CD14-positive monocyte (primary cell): ENCODE measurements at regions not wholly inside any gene's neighbourhood (a gene's known extent, or its start where the extent isn't known, plus 50 kb on each side); places are given as distances from the start of the nearest gene placed in this dataset.

Experiments used
- DNase-seq, 3 donors: peaks; one replicate each; pipeline ENCODE4 v3.0.0-alpha.2; 2011 to 2022
- H2AFZ ChIP-seq: 2 replicates; pipeline ENCODE4 v1.6.0; 2012; ENCODE audit warnings: mild to moderate bottlenecking, low read depth, low read length, inconsistent platforms; ENCODE audit not compliant: insufficient read depth, poor library complexity, severe bottlenecking
- H3K27ac ChIP-seq, 2 donors: 1 replicate in 1 of 2; 2 replicates in 1 of 2; pipeline ENCODE4 v1.5.1; 2012 to 2013; ENCODE audit warnings: low read length in 2 of 2, control low read depth in 1 of 2, inconsistent platforms in 1 of 2, low read depth in 1 of 2, mild to moderate bottlenecking in 1 of 2
- H3K27me3 ChIP-seq, 2 donors: one replicate each; pipeline versions ENCODE4 v1.6.0 to v1.6.1; 2011 to 2013; ENCODE audit warnings: low read length in 2 of 2; ENCODE audit not compliant: control insufficient read depth in 2 of 2, insufficient read depth in 2 of 2
- H3K36me3 ChIP-seq, 2 donors: replicated peaks in 1 of 2; 1 replicate in 1 of 2; 2 replicates in 1 of 2; pipeline versions ENCODE4 v1.5.1 to v1.6.1; 2012 to 2013; ENCODE audit warnings: low read length in 2 of 2, control low read depth in 1 of 2, inconsistent platforms in 1 of 2, mild to moderate bottlenecking in 1 of 2; ENCODE audit not compliant: insufficient read depth in 2 of 2, control insufficient read depth in 1 of 2
- H3K4me1 ChIP-seq, 2 donors: 1 replicate in 1 of 2; 2 replicates in 1 of 2; pipeline versions ENCODE4 v1.5.1 to v1.6.1; 2012 to 2013; ENCODE audit warnings: low read length in 2 of 2, control low read depth in 1 of 2, inconsistent platforms in 1 of 2, mild to moderate bottlenecking in 1 of 2, moderate library complexity in 1 of 2; ENCODE audit not compliant: insufficient read depth in 2 of 2, control insufficient read depth in 1 of 2
- H3K4me2 ChIP-seq: replicated peaks from 2 replicates; pipeline ENCODE3; 2012; ENCODE audit warnings: low read length, moderate library complexity, mild to moderate bottlenecking; ENCODE audit not compliant: poor library complexity, severe bottlenecking; ENCODE audit errors: extremely low read depth
- H3K4me3 ChIP-seq, 3 experiments: fragments of 200-600 bp in 1 of 3; sonication (generic) in 1 of 3; replicated peaks in 1 of 3; 1 replicate in 2 of 3; 2 replicates in 1 of 3; pipeline ENCODE4 v1.5.1; 2011 to 2013; ENCODE audit warnings: low read length in 3 of 3, mild to moderate bottlenecking in 3 of 3, control low read depth in 2 of 3, low read depth in 2 of 3, inconsistent platforms in 1 of 3, moderate library complexity in 1 of 3
- H3K79me2 ChIP-seq: 2 replicates; pipeline ENCODE4 v1.6.0; 2012; ENCODE audit warnings: mild to moderate bottlenecking, control low read depth, inconsistent platforms, low read length, moderate library complexity; ENCODE audit not compliant: insufficient read depth
- H3K9ac ChIP-seq: 2 replicates; pipeline ENCODE4 v1.6.0; 2017; ENCODE audit warnings: low read length, mild to moderate bottlenecking; ENCODE audit not compliant: insufficient read depth, poor library complexity, severe bottlenecking
- H3K9me3 ChIP-seq, 2 donors: replicated peaks in 1 of 2; 1 replicate in 1 of 2; 2 replicates in 1 of 2; pipeline versions ENCODE4 v1.5.1 to v1.6.1; 2012 to 2013; ENCODE audit warnings: low read length in 2 of 2, control low read depth in 1 of 2; ENCODE audit not compliant: control insufficient read depth in 1 of 2, insufficient read depth in 1 of 2
- H4K20me1 ChIP-seq: 2 replicates; pipeline ENCODE4 v1.6.0; 2012; ENCODE audit warnings: mild to moderate bottlenecking, low read length, control low read depth, moderate library complexity; ENCODE audit not compliant: insufficient read depth
- H3K27ac Mint-ChIP-seq, 7 donors: one replicate each; pipeline ENCODE4 v1.8.0; 2020; ENCODE audit warnings: mild to moderate bottlenecking in 7 of 7, mixed read lengths in 7 of 7, moderate library complexity in 6 of 7, inconsistent platforms in 2 of 7
- H3K27me3 Mint-ChIP-seq, 3 donors: one replicate each; pipeline ENCODE4 v1.8.0; 2021 to 2022; ENCODE audit warnings: low read depth in 3 of 3, mild to moderate bottlenecking in 3 of 3, mixed read lengths in 3 of 3, moderate library complexity in 3 of 3, inconsistent platforms in 1 of 3
- H3K36me3 Mint-ChIP-seq, 2 donors: one replicate each; pipeline ENCODE4 v1.8.0; 2020; ENCODE audit warnings: mixed read lengths in 2 of 2, inconsistent platforms in 1 of 2, mild to moderate bottlenecking in 1 of 2
- H3K4me1 Mint-ChIP-seq: one replicate; pipeline ENCODE4 v1.8.0; 2020; ENCODE audit warnings: mild to moderate bottlenecking, mixed read lengths
- H3K4me3 Mint-ChIP-seq, 2 donors: one replicate each; pipeline ENCODE4 v1.8.0; 2020; ENCODE audit warnings: mild to moderate bottlenecking in 2 of 2, mixed read lengths in 2 of 2, moderate library complexity in 1 of 2
- H3K9me3 Mint-ChIP-seq, 7 donors: one replicate each; pipeline ENCODE4 v1.8.0; 2020 to 2022; ENCODE audit warnings: mixed read lengths in 7 of 7, mild to moderate bottlenecking in 6 of 7, moderate library complexity in 6 of 7, inconsistent platforms in 2 of 7
- WGBS: methylation state at CpG from one replicate; pipeline ENCODE4 v1.1.5; 2013; ENCODE audit warnings: missing lambda C conversion rate; ENCODE audit not compliant: insufficient coverage; 5-methylcytosine and 5-hydroxymethylcytosine counted together
- intact Hi-C, 2 donors: fragments of 100-400 bp; cut with micrococcal nuclease; formaldehyde crosslinking; loops; one replicate each; pipeline versions ENCODE4 v1.15.0 to v1.15.1; 2023
- TF ChIP-seq, protein P1 (sequence below): fragments of 200-600 bp; IDR thresholded peaks from one replicate; pipeline ENCODE4 v1.8.0; 2022; ENCODE audit warnings: antibody characterized with exemption, mild to moderate bottlenecking

DNA sequence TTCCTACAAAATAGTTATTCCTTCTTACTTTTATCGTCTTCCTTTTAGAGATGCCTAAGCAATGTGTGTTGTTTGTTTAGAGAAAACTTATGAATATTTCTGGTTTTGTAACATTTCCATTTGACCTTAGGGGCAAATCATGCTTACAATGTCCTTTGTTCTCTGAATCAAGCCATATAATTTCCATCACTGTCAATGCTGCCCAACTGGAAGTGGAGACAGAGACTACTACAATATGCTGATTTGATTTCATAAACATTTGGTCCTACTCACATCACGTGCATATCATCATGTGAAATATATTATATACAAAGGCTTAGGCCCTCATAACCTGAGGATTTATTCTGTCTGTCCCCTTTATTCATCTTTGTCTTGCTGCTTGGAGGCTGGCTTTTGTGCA lies 183.2 kb upstream of the CD180 start:
- H3K79me2 ChIP-seq = no peaks in the 10 kb centered on the region
- Mint-ChIP-seq H3K9me3 (peaks cover 0 to 3% (median 0%) of the 10 kb centered on the region in 7 donors), H3K4me3 (no peak overlapping the region), H3K4me1 (no peaks in the 10 kb centered on the region), H3K27me3 (peaks cover 0 to 2% (median 0%) of the 10 kb centered on the region in 3 donors), H3K36me3 (no peaks in the 10 kb centered on the region), H3K27ac (no peak overlapping the region)
- no peak overlapping the region for H3K4me2 ChIP-seq
- TF ChIP-seq, protein P1, sequence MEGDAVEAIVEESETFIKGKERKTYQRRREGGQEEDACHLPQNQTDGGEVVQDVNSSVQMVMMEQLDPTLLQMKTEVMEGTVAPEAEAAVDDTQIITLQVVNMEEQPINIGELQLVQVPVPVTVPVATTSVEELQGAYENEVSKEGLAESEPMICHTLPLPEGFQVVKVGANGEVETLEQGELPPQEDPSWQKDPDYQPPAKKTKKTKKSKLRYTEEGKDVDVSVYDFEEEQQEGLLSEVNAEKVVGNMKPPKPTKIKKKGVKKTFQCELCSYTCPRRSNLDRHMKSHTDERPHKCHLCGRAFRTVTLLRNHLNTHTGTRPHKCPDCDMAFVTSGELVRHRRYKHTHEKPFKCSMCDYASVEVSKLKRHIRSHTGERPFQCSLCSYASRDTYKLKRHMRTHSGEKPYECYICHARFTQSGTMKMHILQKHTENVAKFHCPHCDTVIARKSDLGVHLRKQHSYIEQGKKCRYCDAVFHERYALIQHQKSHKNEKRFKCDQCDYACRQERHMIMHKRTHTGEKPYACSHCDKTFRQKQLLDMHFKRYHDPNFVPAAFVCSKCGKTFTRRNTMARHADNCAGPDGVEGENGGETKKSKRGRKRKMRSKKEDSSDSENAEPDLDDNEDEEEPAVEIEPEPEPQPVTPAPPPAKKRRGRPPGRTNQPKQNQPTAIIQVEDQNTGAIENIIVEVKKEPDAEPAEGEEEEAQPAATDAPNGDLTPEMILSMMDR = no peak
- no peaks in the 10 kb centered on the region for H3K9me3 ChIP-seq
- H3K27ac ChIP-seq = no peak overlapping the region
- H2AFZ ChIP-seq = no peak overlapping the region
- no CpG with 5 or more reads among the region's 2 CpGs for WGBS
- intact Hi-C loops = no loop called here
- no peak for DNase-seq
- no peaks in the 10 kb centered on the region for H4K20me1 ChIP-seq
- H3K9ac ChIP-seq = no peak overlapping the region
- H3K36me3 ChIP-seq = no peaks in the 10 kb centered on the region
- H3K4me1 ChIP-seq = no peaks in the 10 kb centered on the region
- no peaks in the 10 kb centered on the region for H3K27me3 ChIP-seq
- H3K4me3 ChIP-seq = no peak overlapping the region

DNA sequence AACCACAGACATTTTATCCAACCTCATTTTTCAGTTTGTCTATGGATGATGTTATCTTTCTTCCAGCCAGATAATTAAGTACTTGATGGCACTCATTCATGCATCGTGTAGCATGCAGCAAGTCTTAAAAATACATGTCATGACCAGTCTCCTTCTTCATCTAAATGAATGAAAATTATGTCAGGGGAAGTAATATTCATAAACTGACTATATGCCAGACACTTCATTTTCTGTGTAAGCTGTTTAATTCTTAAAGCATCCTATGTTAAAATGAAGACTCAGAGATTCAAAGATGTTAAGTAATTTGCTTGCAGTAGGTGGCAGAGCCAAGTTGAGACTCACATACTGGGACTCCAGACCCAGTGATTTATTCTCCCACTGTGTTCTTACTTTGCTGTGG lies 181.7 kb upstream of the CD180 start:
- Histone ChIP-seq H3K79me2 (no peaks in the 10 kb centered on the region), H3K36me3 (no peaks in the 10 kb centered on the region), H3K4me3 (no peak overlapping the region), H3K4me2 (no peak overlapping the region), H3K27me3 (no peaks in the 10 kb centered on the region), H2AFZ (no peak overlapping the region), H3K9me3 (no peaks in the 10 kb centered on the region), H3K9ac (no peak overlapping the region), H4K20me1 (no peaks in the 10 kb centered on the region), H3K4me1 (no peaks in the 10 kb centered on the region), H3K27ac (no peak overlapping the region)
- H3K9me3 Mint-ChIP-seq = peaks cover 0 to 3% (median 0%) of the 10 kb centered on the region in 7 donors
- intact Hi-C loops = no loop called here
- no peaks in the 10 kb centered on the region for H3K36me3 Mint-ChIP-seq
- TF ChIP-seq, protein P1 = no peak
- H3K27ac Mint-ChIP-seq = no peak overlapping the region
- DNase-seq = no peak
- H3K27me3 Mint-ChIP-seq = peaks cover 0 to 2% (median 0%) of the 10 kb centered on the region in 3 donors
- no CpG with 5 or more reads among the region's 1 CpG for WGBS
- H3K4me1 Mint-ChIP-seq = no peaks in the 10 kb centered on the region
- no peak overlapping the region for H3K4me3 Mint-ChIP-seq
